Activated CD8-positive, alpha-beta T cell treated with anti-CD3 and anti-CD28 coated beads for 36 hours (primary cell): ENCODE measurements at regions not wholly inside any gene's neighbourhood (a gene's known extent, or its start where the extent isn't known, plus 50 kb on each side); places are given as distances from the start of the nearest gene placed in this dataset.

Experiments
- ATAC-seq: fragments of 200-7000 bp; cut with Tn5 transposase; one replicate; pipeline ENCODE4 v1.10.0; 2021; ENCODE audit warnings: mild to moderate bottlenecking, moderate library complexity
- CTCF ChIA-PET: fragments of 350-600 bp; sonication (Branson Sonifier 250); formaldehyde crosslinking; loops from one replicate; lab custom pipeline; 2021; ENCODE audit warnings: antibody characterized with exemption; lab: Charles Lee
- POLR2A ChIA-PET: fragments of 350-600 bp; sonication (Branson Sonifier 250); formaldehyde crosslinking; loops from one replicate; lab custom pipeline; 2021; ENCODE audit warnings: antibody characterized with exemption; lab: Charles Lee
- DNase-seq: peaks from one replicate; pipeline ENCODE4 v3.0.0-alpha.2; 2020
- H3K27ac Mint-ChIP-seq: one replicate; pipeline ENCODE4 v1.8.0; 2021; ENCODE audit warnings: mild to moderate bottlenecking, mixed read lengths
- H3K27me3 Mint-ChIP-seq: one replicate; pipeline ENCODE4 v1.8.0; 2021; ENCODE audit warnings: mixed read lengths
- H3K36me3 Mint-ChIP-seq: one replicate; pipeline ENCODE4 v1.8.0; 2021; ENCODE audit warnings: low read depth, mixed read lengths
- H3K4me1 Mint-ChIP-seq: one replicate; pipeline ENCODE4 v1.8.0; 2021; ENCODE audit warnings: low read depth, mixed read lengths
- H3K4me3 Mint-ChIP-seq: one replicate; pipeline ENCODE4 v1.8.0; 2021; ENCODE audit warnings: mild to moderate bottlenecking, moderate library complexity, mixed read lengths
- H3K9me3 Mint-ChIP-seq: one replicate; pipeline ENCODE4 v1.8.0; 2021; ENCODE audit warnings: mixed read lengths
- intact Hi-C: fragments of 100-400 bp; cut with micrococcal nuclease; formaldehyde crosslinking; loops from one replicate; pipeline ENCODE4 v1.10.0; 2022
- TF ChIP-seq, protein P1 (sequence below): fragments of 200-600 bp; IDR thresholded peaks from one replicate; pipeline ENCODE4 v1.8.0; 2022; ENCODE audit warnings: antibody characterized with exemption, mild to moderate bottlenecking

DNA sequence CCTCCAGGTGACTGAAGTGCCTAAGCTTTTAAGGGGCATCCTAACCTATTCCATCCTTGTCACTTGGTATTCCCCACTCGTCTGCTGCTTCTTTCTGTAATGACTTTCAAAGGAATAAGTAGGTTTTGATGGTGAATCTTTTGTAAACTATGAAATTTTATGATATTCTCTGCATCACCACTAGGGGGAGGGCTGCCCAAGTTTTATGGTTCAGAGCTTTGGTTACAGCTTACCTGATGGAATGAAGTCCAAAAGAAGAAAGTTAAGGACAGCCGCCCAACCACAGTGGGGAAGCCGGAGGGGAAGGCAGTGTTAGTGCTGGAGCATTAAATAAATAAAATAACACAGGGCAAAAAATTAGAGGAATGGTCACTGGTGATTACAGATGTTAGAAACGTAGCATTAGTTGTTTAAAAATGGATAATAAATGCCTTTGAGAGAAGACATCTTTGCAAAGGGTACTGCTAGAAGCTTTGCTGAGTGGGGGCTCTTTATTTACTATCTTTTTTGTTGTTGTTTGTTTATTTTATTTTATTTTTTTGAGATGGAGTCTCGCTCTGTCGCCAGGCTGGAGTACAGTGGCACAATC, 204.9 kb downstream of the GBA3 start:
- intact Hi-C loops = no loop called here
- no peak for ATAC-seq
- peaks cover 5% of the 10 kb centered on the region for H3K27me3 Mint-ChIP-seq
- peak; percentile 3 for DNase-seq
- no peaks in the 10 kb centered on the region for H3K36me3 Mint-ChIP-seq
- H3K4me1 Mint-ChIP-seq = no peaks in the 10 kb centered on the region
- CTCF ChIA-PET = interaction anchor here (0.7 to 1.9 kb wide), 14 partner anchors 8 to 1521 kb away, joined by 3 to 17 read pairs (median 4); no protein-coding TSS in a partner anchor
- POLR2A ChIA-PET = no interaction called here
- TF ChIP-seq, protein P1, sequence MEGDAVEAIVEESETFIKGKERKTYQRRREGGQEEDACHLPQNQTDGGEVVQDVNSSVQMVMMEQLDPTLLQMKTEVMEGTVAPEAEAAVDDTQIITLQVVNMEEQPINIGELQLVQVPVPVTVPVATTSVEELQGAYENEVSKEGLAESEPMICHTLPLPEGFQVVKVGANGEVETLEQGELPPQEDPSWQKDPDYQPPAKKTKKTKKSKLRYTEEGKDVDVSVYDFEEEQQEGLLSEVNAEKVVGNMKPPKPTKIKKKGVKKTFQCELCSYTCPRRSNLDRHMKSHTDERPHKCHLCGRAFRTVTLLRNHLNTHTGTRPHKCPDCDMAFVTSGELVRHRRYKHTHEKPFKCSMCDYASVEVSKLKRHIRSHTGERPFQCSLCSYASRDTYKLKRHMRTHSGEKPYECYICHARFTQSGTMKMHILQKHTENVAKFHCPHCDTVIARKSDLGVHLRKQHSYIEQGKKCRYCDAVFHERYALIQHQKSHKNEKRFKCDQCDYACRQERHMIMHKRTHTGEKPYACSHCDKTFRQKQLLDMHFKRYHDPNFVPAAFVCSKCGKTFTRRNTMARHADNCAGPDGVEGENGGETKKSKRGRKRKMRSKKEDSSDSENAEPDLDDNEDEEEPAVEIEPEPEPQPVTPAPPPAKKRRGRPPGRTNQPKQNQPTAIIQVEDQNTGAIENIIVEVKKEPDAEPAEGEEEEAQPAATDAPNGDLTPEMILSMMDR = peak; percentile 77
- H3K27ac Mint-ChIP-seq = no peak overlapping the region
- no peaks in the 10 kb centered on the region for H3K9me3 Mint-ChIP-seq
- no peak overlapping the region for H3K4me3 Mint-ChIP-seq

DNA sequence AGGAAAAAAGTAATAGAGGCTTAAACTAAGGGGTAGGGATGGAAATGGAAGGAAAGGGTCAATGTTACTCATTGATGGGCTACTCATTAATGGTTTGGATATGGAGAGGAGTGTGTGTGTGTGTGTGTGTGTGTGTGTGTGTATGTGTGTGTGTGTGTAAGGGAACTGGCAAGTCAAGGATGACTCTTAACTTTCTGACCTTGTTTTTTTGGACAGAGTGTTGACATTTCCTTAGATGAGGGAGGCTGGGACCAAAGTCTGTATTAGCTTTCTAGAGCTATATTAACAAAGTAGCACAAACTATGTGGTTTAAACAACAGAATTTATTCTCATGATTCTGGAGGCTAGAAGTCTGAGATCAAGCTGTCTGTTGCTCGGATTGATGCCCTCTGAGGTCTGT, 202.7 kb downstream of the GBA3 start:
- no peaks in the 10 kb centered on the region for H3K36me3 Mint-ChIP-seq
- intact Hi-C loops = no loop called here
- ChIA-PET CTCF (no interaction called here), POLR2A (no interaction called here)
- H3K9me3 Mint-ChIP-seq = peaks cover 1% of the 10 kb centered on the region
- DNase-seq (no peak), ATAC-seq (no peak)
- no peaks in the 10 kb centered on the region for H3K4me1 Mint-ChIP-seq
- no peak overlapping the region for H3K27ac Mint-ChIP-seq
- TF ChIP-seq, protein P1 = no peak
- no peak overlapping the region for H3K4me3 Mint-ChIP-seq
- H3K27me3 Mint-ChIP-seq = peaks cover 5% of the 10 kb centered on the region

DNA sequence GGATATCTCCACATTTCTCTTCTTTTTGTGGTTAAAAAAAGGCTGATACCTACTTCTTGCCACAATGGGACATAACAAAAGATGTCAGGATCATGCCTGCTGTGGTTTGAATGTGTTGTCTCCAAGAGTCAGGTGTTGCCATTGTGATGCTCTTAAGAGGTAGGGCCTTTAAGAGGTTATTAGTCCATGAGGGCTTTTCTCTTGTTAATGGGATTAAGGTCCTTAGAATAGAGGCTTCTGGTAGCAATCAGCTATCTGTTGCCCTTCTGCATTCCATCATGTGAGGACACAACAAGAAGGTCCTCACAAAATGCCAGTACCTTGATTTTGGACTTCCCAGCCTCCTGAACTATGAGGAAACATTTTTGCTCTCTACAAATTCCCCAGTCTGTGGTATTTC, 191.4 kb downstream of the GBA3 start:
- CTCF ChIA-PET = no interaction called here

GRCh38 chr4:22881411-22881810, 188.7 kb downstream of the GBA3 start:
- Mint-ChIP-seq H3K4me3 (no peak overlapping the region), H3K9me3 (peaks cover 1% of the 10 kb centered on the region), H3K36me3 (no peaks in the 10 kb centered on the region), H3K4me1 (no peaks in the 10 kb centered on the region), H3K27me3 (no peaks in the 10 kb centered on the region), H3K27ac (no peak overlapping the region)
- intact Hi-C loops = no loop called here
- DNase-seq (no peak), ATAC-seq (no peak)
- ChIA-PET POLR2A (no interaction called here), CTCF (no interaction called here)
- TF ChIP-seq, protein P1 = no peak

More for the DNA sequence above, 191.4 kb downstream of the GBA3 start:
- DNase-seq (no peak), ATAC-seq (no peak)
- no peak overlapping the region for H3K27ac Mint-ChIP-seq
- no peaks in the 10 kb centered on the region for H3K27me3 Mint-ChIP-seq
- POLR2A ChIA-PET = no interaction called here
- H3K9me3 Mint-ChIP-seq = peaks cover 4% of the 10 kb centered on the region
- H3K4me1 Mint-ChIP-seq = no peaks in the 10 kb centered on the region
- intact Hi-C loops = no loop called here
- no peaks in the 10 kb centered on the region for H3K36me3 Mint-ChIP-seq
- no peak overlapping the region for H3K4me3 Mint-ChIP-seq
- TF ChIP-seq, protein P1 = no peak

GRCh38 chr4:22877486-22878052, 184.8 kb downstream of the GBA3 start:
- intact Hi-C loops = no loop called here
- Mint-ChIP-seq H3K27ac (no peak overlapping the region), H3K36me3 (no peaks in the 10 kb centered on the region), H3K4me1 (no peaks in the 10 kb centered on the region), H3K9me3 (peaks cover 1% of the 10 kb centered on the region), H3K27me3 (no peaks in the 10 kb centered on the region), H3K4me3 (no peak overlapping the region)
- POLR2A ChIA-PET = no interaction called here
- TF ChIP-seq, protein P1 = no peak
- DNase-seq (no peak), ATAC-seq (no peak)
- CTCF ChIA-PET = no interaction called here
